Heart left ventricle (tissue), 13 donors: ENCODE measurements at regions not wholly inside any gene's neighbourhood (a gene's known extent, or its start where the extent isn't known, plus 50 kb on each side); places are given as distances from the start of the nearest gene placed in this dataset.

Experiments
- CTCF ChIP-seq, 12 donors: fragments of 200-600 bp; sonication (generic) in 4 of 12; IDR thresholded peaks; one replicate each; pipeline versions ENCODE4 v1.5.0 to v1.8.0; 2018 to 2022; ENCODE audit warnings: antibody characterized with exemption in 12 of 12, mild to moderate bottlenecking in 5 of 12
- POLR2A ChIP-seq, 2 donors: fragments of 450-650 bp; IDR thresholded peaks; one replicate each; pipeline ENCODE4 v1.6.1; 2017; ENCODE audit warnings: antibody characterized with exemption in 2 of 2, mild to moderate bottlenecking in 2 of 2, moderate library complexity in 2 of 2
- donor health status: ischemic (EF 13 %, LVEDD 7.1; RV severe dilation, severe dysfunction).
- donor health status: DM: no; HTN: yes; CAD: no.
- donor health status: DM: no; HTN: no; CAD: no.
- donor health status: ischemic (EF 25% LVEDD 6.9; RV normal size, moderate dysfunction).
- donor health status: ischemic (EF 25% LVEDD 5.7; RV mildly dilated, moderate dysfunction).
- donor health status: ischemic (EF 35%, LVEDD 5.7; RV mildly dilated, moderate dysfunction).
- donor health status: nonischemic (EF 11% LVEDD 7.7; RV severe dilation, severe dysfunction).
- donor health status: DM: yes; HTN: yes; CAD: no.
- donor health status: PGD.
- donor health status: ischemic (EF 29% LVEDD 5.4; RV normal size, mild dysfunction).
- donor health status: nonischemic (EF 23%, LVEDD 6.1; RV moderate dilation, normal function).

GRCh38 chr9:102032614-102033013 is 294.2 kb upstream of the GRIN3A start:
- no peak for TF ChIP-seq POLR2A (IDR thresholded peaks at IDR 0.05)
- TF ChIP-seq CTCF (IDR thresholded peaks at IDR 0.05): no peak
